ENCODE measurements at regions not wholly inside any gene's neighbourhood (a gene's known extent, or its start where the extent isn't known, plus 50 kb on each side); places are given as distances from the start of the nearest gene placed in this dataset.

DNA sequence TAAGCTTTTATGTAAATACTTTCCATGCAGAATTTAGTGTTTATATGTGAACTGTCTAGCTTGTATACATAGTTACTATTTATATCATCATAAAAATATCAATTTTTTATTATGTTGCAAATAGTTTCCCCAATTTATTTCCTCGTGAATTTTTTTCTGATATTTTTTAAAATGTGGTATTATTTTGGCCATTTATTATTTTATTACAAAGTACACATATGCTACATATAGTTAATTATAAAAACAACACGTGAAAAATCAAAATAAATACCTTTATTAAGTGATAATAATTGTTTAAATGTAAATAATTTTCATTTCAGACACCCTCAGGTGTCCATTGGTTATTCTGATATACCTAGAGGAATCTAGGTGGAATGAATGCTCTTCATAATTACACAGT, 1394.9 kb upstream of the PRR20A start:
- Mint-ChIP-seq H3K27ac (no peak overlapping the region), H3K4me1 (peaks cover 3% of the 10 kb centered on the region; the same call in 1 of the 2 replicates), H3K4me3 (no peak overlapping the region), H3K9me3 (no peaks in the 10 kb centered on the region), H3K36me3 (no peaks in the 10 kb centered on the region), H3K27me3 (ENCODE audit: low read depth) (no peaks in the 10 kb centered on the region)
- ATAC-seq, result no peak
- TF ChIP-seq ZNF121 (CRISPR knock-in tag; IDR thresholded peaks at IDR 0.05), result no peak
- TF ChIP-seq JUN (CRISPR knock-in tag; IDR thresholded peaks at IDR 0.05), result no peak
- TF ChIP-seq HMGA2 (CRISPR knock-in tag; IDR thresholded peaks at IDR 0.05), result peak; percentile 91
- no peak for DNase-seq (ENCODE audit: low spot score)
- POLR2A ChIA-PET, result no interaction called here
- CTCF ChIA-PET, result no interaction called here

GRCh38 chr13:55761986-55762385, 1378.7 kb upstream of the PRR20A start:
- ChIA-PET POLR2A (no interaction called here), CTCF (no interaction called here)
- no peaks in the 10 kb centered on the region for H3K9me3 Mint-ChIP-seq
- TF ChIP-seq NR2C2 (CRISPR knock-in tag; IDR thresholded peaks at IDR 0.05) (no peak), GTF2I (CRISPR knock-in tag; conservative IDR thresholded peaks at IDR 0.05) (no peak), TEAD4 (CRISPR knock-in tag; IDR thresholded peaks at IDR 0.05) (no peak), ZNF138 (CRISPR knock-in tag; conservative IDR thresholded peaks at IDR 0.05) (no peak), RORB (CRISPR knock-in tag; IDR thresholded peaks at IDR 0.05) (no peak), ZNF281 (CRISPR knock-in tag; IDR thresholded peaks at IDR 0.05) (no peak), TEAD1 (CRISPR knock-in tag; IDR thresholded peaks at IDR 0.05) (no peak), PREB (CRISPR knock-in tag; IDR thresholded peaks at IDR 0.05; ENCODE audit: borderline replicate concordance) (no peak), IRF2 (CRISPR knock-in tag; IDR thresholded peaks at IDR 0.05; ENCODE audit: borderline replicate concordance, low read depth) (no peak)
- TF ChIP-seq, protein P1, sequence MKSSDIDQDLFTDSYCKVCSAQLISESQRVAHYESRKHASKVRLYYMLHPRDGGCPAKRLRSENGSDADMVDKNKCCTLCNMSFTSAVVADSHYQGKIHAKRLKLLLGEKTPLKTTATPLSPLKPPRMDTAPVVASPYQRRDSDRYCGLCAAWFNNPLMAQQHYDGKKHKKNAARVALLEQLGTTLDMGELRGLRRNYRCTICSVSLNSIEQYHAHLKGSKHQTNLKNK (CRISPR knock-in tag; IDR thresholded peaks at IDR 0.05), result no peak
- TF ChIP-seq, protein P2, sequence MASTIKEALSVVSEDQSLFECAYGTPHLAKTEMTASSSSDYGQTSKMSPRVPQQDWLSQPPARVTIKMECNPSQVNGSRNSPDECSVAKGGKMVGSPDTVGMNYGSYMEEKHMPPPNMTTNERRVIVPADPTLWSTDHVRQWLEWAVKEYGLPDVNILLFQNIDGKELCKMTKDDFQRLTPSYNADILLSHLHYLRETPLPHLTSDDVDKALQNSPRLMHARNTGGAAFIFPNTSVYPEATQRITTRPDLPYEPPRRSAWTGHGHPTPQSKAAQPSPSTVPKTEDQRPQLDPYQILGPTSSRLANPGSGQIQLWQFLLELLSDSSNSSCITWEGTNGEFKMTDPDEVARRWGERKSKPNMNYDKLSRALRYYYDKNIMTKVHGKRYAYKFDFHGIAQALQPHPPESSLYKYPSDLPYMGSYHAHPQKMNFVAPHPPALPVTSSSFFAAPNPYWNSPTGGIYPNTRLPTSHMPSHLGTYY (CRISPR knock-in tag; IDR thresholded peaks at IDR 0.05), result no peak
- TF ChIP-seq, protein P3, sequence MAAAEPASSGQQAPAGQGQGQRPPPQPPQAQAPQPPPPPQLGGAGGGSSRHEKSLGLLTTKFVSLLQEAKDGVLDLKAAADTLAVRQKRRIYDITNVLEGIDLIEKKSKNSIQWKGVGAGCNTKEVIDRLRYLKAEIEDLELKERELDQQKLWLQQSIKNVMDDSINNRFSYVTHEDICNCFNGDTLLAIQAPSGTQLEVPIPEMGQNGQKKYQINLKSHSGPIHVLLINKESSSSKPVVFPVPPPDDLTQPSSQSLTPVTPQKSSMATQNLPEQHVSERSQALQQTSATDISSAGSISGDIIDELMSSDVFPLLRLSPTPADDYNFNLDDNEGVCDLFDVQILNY (CRISPR knock-in tag; IDR thresholded peaks at IDR 0.05), result no peak
- no peaks in the 10 kb centered on the region for H3K4me1 Mint-ChIP-seq
- DNase-seq (ENCODE audit: low spot score) (no peak), ATAC-seq (peak; percentile 39; the same call in 1 of the 2 replicates)
- H3K27ac Mint-ChIP-seq, result no peak overlapping the region
- no peaks in the 10 kb centered on the region for H3K36me3 Mint-ChIP-seq
- no peaks in the 10 kb centered on the region for H3K27me3 Mint-ChIP-seq (ENCODE audit: low read depth)
- H3K4me3 Mint-ChIP-seq, result no peak overlapping the region

- no peaks in the 10 kb centered on the region for H3K36me3 Mint-ChIP-seq
- DNase-seq (ENCODE audit: low spot score) (no peak), ATAC-seq (no peak)
- H3K4me3 Mint-ChIP-seq, result no peak overlapping the region
- CTCF ChIA-PET, result no interaction called here
- no peak overlapping the region for H3K27ac Mint-ChIP-seq
- TF ChIP-seq NFATC4 (CRISPR knock-in tag; IDR thresholded peaks at IDR 0.05) (no peak), ZNF416 (CRISPR knock-in tag; IDR thresholded peaks at IDR 0.05) (no peak), MYBL2 (CRISPR knock-in tag; IDR thresholded peaks at IDR 0.05) (no peak), GRHL2 (CRISPR knock-in tag; IDR thresholded peaks at IDR 0.05; ENCODE audit: insufficient replicate concordance, severe bottlenecking) (no peak)
- peaks cover 10% of the 10 kb centered on the region for H3K4me1 Mint-ChIP-seq
- POLR2A ChIA-PET, result no interaction called here
- no peaks in the 10 kb centered on the region for H3K27me3 Mint-ChIP-seq (ENCODE audit: low read depth)
- no peaks in the 10 kb centered on the region for H3K9me3 Mint-ChIP-seq
These were observed 1363.1 kb upstream of the PRR20A start for GRCh38 chr13:55777612-55778011.
